Keratinocyte (primary cell): ENCODE measurements at regions not wholly inside any gene's neighbourhood (a gene's known extent, or its start where the extent isn't known, plus 50 kb on each side); places are given as distances from the start of the nearest gene placed in this dataset.

Source experiments
- DNase-seq: peaks from one replicate; pipeline ENCODE4 v3.0.0-alpha.2; 2011; ENCODE audit warnings: low read depth, missing footprints, low spot score
- FAIRE-seq: peaks from 2 replicates; lab custom pipeline; 2011; peaks lifted over from hg19 to GRCh38; lab: Jason Lieb, UNC
- H2AFZ ChIP-seq: 2 replicates; pipeline ENCODE4 v1.6.0; 2012; ENCODE audit warnings: low read length, control low read depth, inconsistent platforms; ENCODE audit not compliant: control insufficient read depth
- H3K27ac ChIP-seq: 2 replicates; pipeline ENCODE4 v1.5.1; 2011; ENCODE audit warnings: low read length; ENCODE audit not compliant: control insufficient read depth, insufficient read depth
- H3K27me3 ChIP-seq: 3 replicates; pipeline ENCODE4 v1.6.0; 2011; ENCODE audit warnings: low read length; ENCODE audit not compliant: control insufficient read depth, insufficient read depth; ENCODE audit errors: extremely low read depth
- H3K36me3 ChIP-seq, 2 experiments: 2 replicates in 1 of 2; 3 replicates in 1 of 2; pipeline ENCODE4 v1.5.1; 2011; ENCODE audit warnings: low read length in 2 of 2, mild to moderate bottlenecking in 1 of 2; ENCODE audit not compliant: control insufficient read depth in 2 of 2, insufficient read depth in 2 of 2; ENCODE audit errors: extremely low read depth in 1 of 2
- H3K4me1 ChIP-seq: 3 replicates; pipeline ENCODE4 v1.5.1; 2011; ENCODE audit warnings: low read length; ENCODE audit not compliant: control insufficient read depth, insufficient read depth; ENCODE audit errors: extremely low read depth
- H3K4me2 ChIP-seq: 3 replicates; pipeline ENCODE4 v1.6.0; 2011; ENCODE audit warnings: low read depth, low read length; ENCODE audit not compliant: control insufficient read depth, insufficient read depth; ENCODE audit errors: extremely low read depth
- H3K4me3 ChIP-seq, 3 experiments: fragments of 200-600 bp in 1 of 3; sonication (generic) in 1 of 3; 2 replicates in 2 of 3; 3 replicates in 1 of 3; pipeline ENCODE4 v1.5.1; 2011 to 2016; ENCODE audit warnings: low read length in 3 of 3, mild to moderate bottlenecking in 3 of 3, control low read depth in 2 of 3, inconsistent platforms in 1 of 3, low read depth in 1 of 3, mixed read lengths in 1 of 3, mixed run types in 1 of 3, moderate library complexity in 1 of 3; ENCODE audit not compliant: control insufficient read depth in 2 of 3, insufficient read depth in 2 of 3; ENCODE audit errors: extremely low read depth in 1 of 3
- H3K79me2 ChIP-seq: 2 replicates; pipeline ENCODE4 v1.6.0; 2012; ENCODE audit warnings: low read length; ENCODE audit not compliant: control insufficient read depth, insufficient read depth
- H3K9ac ChIP-seq: 3 replicates; pipeline ENCODE4 v1.6.0; 2011; ENCODE audit warnings: low read length; ENCODE audit not compliant: control insufficient read depth, insufficient read depth; ENCODE audit errors: extremely low read depth
- H3K9me1 ChIP-seq: 3 replicates; pipeline ENCODE4 v1.6.0; 2011; ENCODE audit warnings: low read length; ENCODE audit not compliant: control insufficient read depth, insufficient read depth; ENCODE audit errors: extremely low read depth
- H3K9me3 ChIP-seq: 2 replicates; pipeline ENCODE4 v1.5.1; 2012; ENCODE audit warnings: low read depth, low read length; ENCODE audit not compliant: control insufficient read depth
- H4K20me1 ChIP-seq: 3 replicates; pipeline ENCODE4 v1.6.0; 2011; ENCODE audit warnings: low read length; ENCODE audit not compliant: control insufficient read depth, insufficient read depth; ENCODE audit errors: extremely low read depth
- CTCF ChIP-seq, 3 experiments: IDR thresholded peaks in 1 of 3; conservative IDR thresholded peaks in 1 of 3; optimal IDR thresholded peaks in 1 of 3; 2 replicates in 2 of 3; 3 replicates in 1 of 3; pipeline versions ENCODE3 to v1.5.1; 2011; ENCODE audit warnings: low read length in 3 of 3, mild to moderate bottlenecking in 3 of 3, moderate library complexity in 2 of 3, control low read depth in 1 of 3, inconsistent platforms in 1 of 3; ENCODE audit not compliant: insufficient read depth in 2 of 3; ENCODE audit errors: extremely low read depth in 1 of 3
- EZH2 ChIP-seq: IDR thresholded peaks from one replicate; pipeline ENCODE4 v1.6.1; 2012; ENCODE audit warnings: inconsistent platforms, mild to moderate bottlenecking, low read length, moderate library complexity
- dilution Hi-C: fragments of 300-500 bp; cut with MboI; formaldehyde crosslinking; loops from one replicate; pipeline ENCODE4 v1.7.0; 2020; ENCODE audit warnings: low sequenced_read_pairs; ENCODE audit not compliant: extremely low pct_ligation_motif_present

GRCh38 chr10:131485732-131486131 lies 174.2 kb upstream of the TCERG1L start:
- Histone ChIP-seq H3K9me1 (no peaks in the 10 kb centered on the region), H3K4me1 (no peaks in the 10 kb centered on the region), H3K4me3 (no peak overlapping the region), H3K27me3 (no peaks in the 10 kb centered on the region), H2AFZ (no peak overlapping the region), H3K27ac (no peak overlapping the region), H4K20me1 (no peaks in the 10 kb centered on the region), H3K9ac (no peak overlapping the region), H3K36me3 (no peaks in the 10 kb centered on the region), H3K79me2 (no peaks in the 10 kb centered on the region), H3K9me3 (peaks cover 11% of the 10 kb centered on the region), H3K4me2 (no peak overlapping the region)
- TF ChIP-seq EZH2 (no peak), CTCF (optimal IDR thresholded peaks at IDR 0.05 in 1 of 3, IDR thresholded peaks at IDR 0.05 in 1 of 3, conservative IDR thresholded peaks at IDR 0.05 in 1 of 3; ENCODE audit: extremely low read depth in 1 of 3, insufficient read depth in 2 of 3, low read length in 3 of 3) (no peak)
- DNase-seq (no peak), FAIRE-seq (no peak)
- dilution Hi-C loops: no loop called here

- DNase-seq (no peak), FAIRE-seq (no peak)
- no peaks in the 10 kb centered on the region for H4K20me1 ChIP-seq
- dilution Hi-C loops: no loop called here
- no peaks in the 10 kb centered on the region for H3K79me2 ChIP-seq
- H3K4me2 ChIP-seq: no peak overlapping the region
- H3K36me3 ChIP-seq: no peaks in the 10 kb centered on the region
- H2AFZ ChIP-seq: no peak overlapping the region
- H3K27ac ChIP-seq: no peak overlapping the region
- H3K27me3 ChIP-seq: no peaks in the 10 kb centered on the region
- H3K9me1 ChIP-seq: no peaks in the 10 kb centered on the region
- no peak overlapping the region for H3K9ac ChIP-seq
- H3K9me3 ChIP-seq: peaks cover 11% of the 10 kb centered on the region
- TF ChIP-seq EZH2: no peak
- TF ChIP-seq CTCF (optimal IDR thresholded peaks at IDR 0.05 in 1 of 3, IDR thresholded peaks at IDR 0.05 in 1 of 3, conservative IDR thresholded peaks at IDR 0.05 in 1 of 3; ENCODE audit: extremely low read depth in 1 of 3, insufficient read depth in 2 of 3, low read length in 3 of 3): no peak
- no peaks in the 10 kb centered on the region for H3K4me1 ChIP-seq
- H3K4me3 ChIP-seq: no peak overlapping the region
Measured at GRCh38 chr10:131487822-131488221, 176.3 kb upstream of the TCERG1L start.
